ENCODE measurements at regions not wholly inside any gene's neighbourhood (a gene's known extent, or its start where the extent isn't known, plus 50 kb on each side); places are given as distances from the start of the nearest gene placed in this dataset.

GRCh38 chr5:120375248-120375647 lies 88.9 kb upstream of the PRR16 start:
- TF ChIP-seq POLR2A (IDR thresholded peaks at IDR 0.05): no peak
- no peak for TF ChIP-seq CTCF (IDR thresholded peaks at IDR 0.05)

Measured in right lobe of liver (tissue), 4 donors.